ENCODE measurements at regions not wholly inside any gene's neighbourhood (a gene's known extent, or its start where the extent isn't known, plus 50 kb on each side); places are given as distances from the start of the nearest gene placed in this dataset.

DNA sequence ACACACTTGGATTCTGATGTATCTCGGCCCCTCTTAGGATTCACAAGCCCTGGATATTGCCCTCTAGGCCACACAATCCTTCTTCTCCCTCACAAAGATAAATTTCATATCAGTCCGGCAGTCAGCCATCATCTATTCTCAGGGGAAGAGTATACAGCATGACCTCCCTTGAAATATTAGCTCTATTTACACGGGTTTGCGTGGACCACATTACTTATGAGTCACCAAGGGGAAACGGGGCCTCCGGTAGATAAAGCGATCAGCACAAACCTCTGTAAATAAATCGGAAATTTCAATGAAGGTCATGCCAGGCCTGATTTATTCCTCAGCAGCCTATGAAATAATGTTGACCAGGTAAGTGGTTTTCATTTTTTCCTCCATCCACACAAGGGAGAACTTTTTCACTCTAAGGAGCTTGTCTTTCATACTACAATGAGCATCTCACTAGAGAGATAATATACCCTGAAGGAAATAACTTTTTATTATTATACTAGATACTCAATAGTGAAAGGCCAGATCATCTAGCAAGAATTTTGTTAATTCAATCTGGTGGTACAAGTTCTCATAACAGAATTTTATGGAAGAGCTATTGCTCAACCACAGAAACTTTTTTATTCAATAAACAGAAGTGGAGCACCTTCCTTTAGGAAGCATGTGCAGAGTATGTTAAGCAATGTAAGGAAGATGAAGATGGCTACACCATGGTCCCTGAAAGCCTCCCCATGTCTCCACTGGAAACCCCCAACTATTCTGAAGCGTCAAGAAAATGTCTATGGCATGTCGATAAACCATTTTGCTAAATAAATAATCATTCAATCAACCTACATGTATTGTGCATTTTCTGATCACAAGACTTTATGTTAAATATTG is 125.2 kb upstream of the PIK3C3 start:
- no peak for DNase-seq

DNA sequence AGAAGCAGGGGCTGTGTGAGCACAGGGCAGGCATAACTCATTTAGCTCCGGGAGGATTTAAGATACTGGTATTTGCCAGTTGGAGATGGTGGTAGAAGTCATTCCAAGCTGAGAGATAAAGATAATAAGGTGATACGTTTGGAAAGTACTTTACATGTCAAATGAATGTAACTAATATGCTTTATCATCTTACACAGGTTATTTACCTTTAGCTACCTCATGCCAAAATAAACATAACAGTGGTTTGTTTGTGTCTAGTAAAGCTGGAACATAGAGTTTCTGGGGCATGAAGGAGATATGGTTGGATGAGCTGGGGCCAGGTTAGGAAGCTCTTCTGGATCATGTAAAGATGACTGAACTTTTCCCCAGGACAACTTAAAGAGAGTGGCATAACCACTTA is 126.9 kb upstream of the PIK3C3 start:
- DNase-seq, result no peak

DNA sequence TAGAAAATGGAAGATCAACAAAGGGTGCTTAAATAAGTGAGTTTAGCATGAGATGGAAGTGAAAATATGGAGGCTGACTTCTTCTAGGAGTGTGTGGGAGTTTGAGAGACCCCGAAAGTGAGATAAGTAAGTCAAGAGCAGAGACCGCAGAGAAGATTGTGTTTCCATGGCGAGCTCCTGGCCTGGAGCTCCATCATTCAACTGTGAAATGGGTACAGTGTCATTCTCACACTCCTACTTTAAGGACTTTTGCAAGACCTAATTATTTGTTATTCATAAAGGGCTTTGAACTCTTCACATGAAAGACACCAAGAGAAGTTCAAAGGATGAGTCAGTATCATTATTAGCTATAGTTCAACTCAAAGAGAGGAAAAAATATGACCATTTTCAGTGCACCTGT is 134.2 kb upstream of the PIK3C3 start:
- no peak for DNase-seq

DNA sequence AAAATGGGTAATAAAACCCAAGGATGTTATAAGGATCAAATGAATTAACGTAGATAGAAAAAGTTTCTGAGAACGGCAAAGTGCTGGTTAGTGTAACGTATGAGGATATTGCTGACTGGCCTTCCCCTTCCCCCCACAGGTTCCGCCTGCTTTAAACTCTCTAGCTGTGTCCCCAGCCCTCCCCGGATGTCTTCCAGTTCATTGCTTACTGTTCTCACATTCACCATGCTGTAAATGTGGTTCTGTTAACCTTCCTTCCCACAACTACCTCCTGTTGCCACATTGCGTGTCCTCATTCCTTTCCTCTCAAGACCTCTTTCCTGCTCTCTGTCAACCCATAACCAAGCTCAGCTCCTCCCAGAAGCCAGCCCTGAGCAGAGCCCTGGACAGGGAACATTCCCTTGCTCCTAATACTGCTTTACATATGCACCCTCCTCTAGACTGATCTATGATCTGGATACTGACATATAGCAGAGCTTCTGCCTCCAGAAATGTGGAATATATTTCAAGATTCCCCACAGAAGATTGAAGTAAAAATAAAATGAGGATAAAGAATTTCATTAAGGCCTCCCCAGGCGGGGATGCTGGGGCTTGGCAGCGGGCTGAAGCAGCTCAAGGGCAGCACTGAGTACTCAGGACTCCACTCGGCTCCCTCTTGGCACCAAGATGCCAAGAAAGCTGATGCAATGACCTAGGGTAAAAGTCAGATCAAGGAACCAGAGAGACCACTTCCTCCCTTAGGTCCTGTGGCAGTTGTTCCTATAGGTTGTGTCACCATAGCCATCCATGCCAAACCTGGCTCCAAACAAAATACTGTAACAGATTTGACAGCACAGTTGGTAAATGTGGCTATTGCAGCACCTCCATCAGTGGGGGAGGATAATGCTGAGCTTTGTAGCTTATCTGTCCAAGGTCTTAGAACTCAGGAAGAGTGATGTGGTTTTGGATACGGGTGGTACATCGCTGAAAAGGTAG is 136.4 kb upstream of the PIK3C3 start:
- no peak for DNase-seq

DNA sequence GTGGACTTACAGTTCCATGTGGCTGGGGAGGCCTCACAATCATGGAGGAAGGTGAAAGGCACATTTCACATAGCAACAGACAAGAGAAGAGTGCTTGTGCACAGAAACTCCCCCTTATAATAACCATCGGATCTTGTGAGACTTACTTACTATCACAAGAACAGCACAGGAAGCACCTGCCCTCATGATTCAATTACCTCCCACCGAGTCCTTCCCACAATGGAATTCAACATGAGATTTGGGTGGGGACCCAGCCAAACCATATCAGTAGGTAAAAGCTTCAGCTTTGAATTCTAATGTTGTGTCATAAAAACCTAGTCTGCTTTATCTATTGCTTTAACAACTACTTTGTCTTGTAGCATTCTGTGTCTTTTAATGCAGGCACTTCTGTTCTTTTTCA is 140.4 kb upstream of the PIK3C3 start:
- DNase-seq, result no peak

DNA sequence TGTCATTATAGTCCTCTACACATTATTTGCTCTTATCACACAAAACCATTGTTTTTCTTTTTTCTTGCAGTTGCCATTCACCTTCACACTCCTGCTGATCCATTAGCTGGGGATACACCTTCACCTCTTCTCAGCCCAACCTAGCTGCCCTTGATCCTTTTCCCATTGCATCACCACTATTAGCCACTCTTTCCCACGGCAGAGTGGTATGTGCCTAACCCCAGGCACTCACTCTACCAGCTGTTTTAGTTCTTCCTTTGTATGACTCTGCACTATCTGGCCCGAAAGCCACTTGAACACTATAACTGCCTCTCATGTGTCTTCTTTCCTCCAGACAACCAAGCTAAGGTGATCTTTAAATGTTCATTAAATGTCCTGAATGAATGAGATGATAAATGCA is 145.4 kb upstream of the PIK3C3 start:
- DNase-seq, result no peak

DNA sequence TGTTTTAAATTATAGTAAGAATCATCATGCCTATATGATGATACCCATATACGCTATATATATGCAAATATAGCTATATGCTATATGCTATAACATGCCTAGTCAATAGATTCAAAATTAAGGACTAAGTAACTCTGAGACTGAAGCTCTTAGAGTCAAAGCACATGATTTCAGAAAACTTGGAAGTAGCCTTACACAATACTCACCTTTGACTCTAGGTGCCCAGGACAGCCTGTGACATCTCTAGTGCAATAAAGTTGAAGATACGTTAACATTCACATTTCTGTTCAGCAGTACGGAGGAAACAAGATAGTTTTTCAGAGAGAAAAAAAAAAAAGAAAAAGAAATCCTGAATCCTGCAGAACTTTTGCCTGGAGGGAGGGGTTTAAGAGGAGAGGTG is 149.7 kb upstream of the PIK3C3 start:
- DNase-seq, result no peak

DNA sequence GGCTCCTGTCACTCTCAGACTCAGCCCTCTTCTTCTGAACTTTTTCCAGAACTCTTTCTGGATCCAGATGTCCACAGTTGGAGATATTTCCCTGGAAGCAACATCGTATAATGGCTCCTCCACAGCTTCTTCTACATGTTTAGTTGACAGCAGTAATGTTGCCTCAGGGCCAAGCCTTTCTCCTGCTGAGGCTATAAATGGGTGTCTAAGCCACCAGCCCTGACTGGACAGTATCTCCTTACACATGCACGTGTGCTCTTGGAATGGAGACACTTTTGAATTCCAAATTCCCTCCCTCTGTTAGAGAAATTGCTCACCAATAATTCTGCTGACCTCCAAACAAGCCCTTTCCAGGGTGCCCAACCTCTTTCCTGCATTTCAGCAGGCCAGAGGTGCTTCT is 156.2 kb upstream of the PIK3C3 start:
- DNase-seq, result no peak

DNA sequence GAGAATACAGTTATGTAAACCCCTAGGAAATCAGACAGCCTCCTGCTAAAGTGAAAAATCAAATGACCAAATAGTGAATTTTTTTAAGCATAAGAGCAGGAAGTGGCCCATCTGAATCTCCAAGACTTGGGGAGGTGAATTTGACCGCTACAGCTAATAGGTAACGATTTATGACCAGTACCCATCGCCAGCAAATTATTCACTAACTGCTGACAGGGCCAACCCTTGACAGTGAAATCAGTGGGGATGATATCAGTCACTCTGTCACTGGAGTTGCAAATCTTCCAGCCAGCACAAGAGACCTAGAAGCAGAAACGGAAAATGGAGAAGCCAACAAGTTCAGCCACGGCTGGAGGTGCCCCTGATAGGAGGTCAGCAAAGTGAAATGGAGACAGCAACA is 164.3 kb upstream of the PIK3C3 start:
- DNase-seq, result no peak

DNA sequence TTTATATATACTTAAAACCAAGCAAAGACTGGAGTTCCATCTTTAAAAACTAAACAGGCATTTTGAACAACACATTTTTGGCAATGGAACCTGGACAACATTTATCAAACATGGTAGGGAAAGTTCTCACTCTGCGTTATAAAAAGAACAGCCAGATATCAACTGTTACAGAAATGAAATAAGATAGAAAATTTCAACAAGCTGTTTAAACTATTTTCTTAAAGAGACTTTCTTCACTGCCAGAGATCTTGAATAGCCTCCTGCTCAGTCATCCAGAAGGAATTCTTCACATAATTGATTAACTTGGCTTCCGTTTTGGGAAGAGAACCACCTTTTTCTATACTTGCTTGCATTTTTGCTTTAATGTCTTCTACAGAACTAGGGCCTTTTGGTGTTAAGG is 166.0 kb upstream of the PIK3C3 start:
- no peak for DNase-seq

DNA sequence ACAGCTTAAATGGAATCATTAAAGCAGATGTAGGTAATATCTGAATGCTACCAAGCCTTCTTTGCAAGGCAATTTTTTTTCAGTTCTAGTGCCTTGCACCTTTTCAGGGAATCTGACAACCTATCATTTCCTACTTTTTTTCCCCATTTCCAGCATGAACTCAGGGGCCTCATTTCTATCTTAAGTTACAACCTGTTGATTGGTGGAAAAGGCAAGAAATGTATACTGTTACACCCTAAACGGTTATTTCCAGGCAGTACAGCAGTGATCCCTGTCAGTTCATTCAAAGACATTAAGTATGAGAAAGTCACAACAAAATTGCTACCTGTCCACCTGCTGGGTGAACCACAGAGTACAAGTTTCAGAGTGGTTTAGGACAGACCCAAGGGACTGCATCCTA is 171.2 kb upstream of the PIK3C3 start:
- DNase-seq, result no peak

DNA sequence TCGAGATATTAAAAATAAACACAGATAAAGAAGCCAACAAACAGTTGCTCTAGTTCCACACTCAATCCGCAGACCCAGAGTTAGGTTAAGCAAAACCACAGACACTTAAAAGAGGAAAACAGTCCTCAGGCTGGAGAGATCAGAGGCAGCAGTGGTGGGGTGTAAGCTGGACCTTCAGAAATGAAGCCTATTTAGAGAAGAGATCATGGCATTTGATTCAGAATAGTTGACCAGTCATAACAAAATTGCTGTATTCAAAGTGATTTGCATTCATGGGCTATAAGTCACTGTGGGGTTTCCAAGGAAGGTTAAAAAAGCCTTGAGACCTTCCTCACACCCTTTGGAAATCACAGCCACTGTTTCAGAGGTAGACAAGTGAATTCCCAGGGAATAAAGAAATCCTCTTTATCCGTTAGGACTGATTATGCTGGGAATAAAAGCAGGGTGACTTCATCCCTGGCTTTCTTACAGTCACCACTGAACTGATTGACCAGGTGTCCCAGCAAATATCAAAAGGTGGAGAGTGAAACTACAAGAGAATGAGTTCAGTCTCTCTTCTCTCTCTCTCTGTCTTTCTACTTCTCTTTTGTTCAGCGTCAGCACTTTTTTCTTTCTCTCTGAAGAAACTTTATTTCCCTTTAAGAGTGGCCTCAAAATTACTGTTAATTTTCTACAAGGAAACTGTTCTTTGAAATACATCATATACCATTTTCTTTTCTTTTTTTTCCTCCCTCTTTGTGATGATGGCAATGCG is 171.8 kb upstream of the PIK3C3 start:
- DNase-seq, result no peak

DNA sequence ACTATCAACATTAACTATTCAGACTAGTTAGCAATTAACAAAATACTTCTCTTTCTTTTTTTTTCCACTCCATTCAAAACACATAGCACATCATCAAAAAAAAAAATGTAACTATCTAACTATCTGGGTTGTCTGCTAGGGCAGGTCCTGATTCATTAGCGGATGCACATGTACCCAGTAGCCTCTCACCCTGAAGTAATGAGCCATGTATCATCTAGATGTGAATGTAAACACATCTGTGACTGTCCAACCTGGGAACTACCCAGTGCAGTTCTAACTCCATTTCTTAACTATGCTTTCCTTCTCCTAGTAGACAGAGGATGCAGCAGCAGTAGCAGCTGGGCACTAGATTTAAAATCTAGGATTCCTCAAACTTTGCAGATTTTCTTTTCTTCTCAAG is 183.1 kb upstream of the PIK3C3 start:
- DNase-seq, result no peak

DNA sequence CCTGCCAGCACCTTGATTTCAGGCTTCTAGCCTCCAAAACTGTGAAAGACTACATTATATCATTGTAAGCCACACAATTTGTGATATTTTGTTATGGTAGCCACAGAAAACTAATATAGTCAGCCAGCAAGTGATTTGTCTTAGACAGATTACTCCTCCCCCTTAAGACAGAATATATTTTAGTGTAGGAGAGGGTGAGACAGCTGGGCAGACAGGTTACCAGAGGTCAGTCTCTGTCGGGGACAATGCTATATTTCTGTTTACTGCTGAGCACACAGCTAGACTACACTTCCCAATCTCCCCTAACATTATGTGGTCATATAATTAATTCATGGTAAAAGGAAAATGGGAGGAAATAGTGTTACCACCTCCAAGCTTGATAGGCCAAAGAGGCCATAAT is 185.8 kb upstream of the PIK3C3 start:
- DNase-seq, result no peak

DNA sequence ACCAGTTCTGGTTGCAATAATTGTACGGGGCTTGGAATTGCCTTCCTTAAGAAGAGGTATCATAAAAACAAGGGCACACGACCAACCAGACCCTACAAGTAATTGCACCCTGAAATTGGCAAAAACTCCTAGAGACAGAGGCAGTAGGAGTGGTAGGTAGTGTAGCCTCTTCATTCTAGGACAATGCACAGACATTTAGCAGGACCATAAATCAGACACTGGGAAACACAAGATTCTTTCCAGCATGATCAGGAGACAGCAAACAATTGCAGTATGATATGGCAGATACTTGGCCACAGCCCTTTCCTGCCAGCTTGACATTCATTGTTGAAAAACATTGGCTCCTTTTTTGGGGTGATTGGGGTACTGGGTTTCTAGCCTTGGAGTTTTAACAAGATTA is 186.6 kb upstream of the PIK3C3 start:
- no peak for DNase-seq

DNA sequence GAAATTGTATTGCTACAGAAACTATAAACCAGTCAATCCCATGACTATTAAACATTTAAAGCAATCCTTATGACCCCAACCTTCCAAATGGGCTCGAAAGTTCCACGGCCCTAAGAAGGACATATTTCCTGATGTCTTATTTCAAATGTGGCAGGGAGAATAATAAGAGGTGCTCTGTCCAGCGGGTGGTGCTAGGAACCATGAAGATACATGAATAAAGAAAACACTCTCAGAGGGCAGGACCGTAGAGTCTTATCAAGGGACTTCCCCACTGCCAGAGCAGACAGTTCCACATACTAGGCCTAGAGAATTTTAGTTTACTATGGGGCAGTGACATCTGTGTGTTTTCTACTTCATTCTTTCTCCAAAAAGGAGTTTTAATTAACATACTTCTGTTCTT is 187.1 kb upstream of the PIK3C3 start:
- peak; percentile 34 for DNase-seq

DNA sequence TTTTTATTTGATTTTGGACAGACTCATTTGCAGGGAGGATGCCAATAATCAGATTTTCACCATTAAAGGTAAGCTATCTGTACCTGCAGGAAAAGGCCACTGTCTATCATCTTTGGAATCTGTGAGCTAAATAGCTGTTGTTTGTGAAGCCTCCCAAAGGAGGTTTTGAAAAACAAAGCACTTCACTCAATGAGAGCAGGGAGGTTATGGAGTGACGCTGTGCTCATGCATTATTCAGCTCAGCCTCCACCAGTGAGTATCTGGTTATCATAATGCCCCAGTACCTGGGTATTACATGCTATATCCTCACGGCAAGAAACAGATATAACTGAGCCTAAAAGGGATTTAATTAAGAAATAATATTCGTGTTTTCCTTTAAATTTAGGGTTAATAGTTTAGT is 189.6 kb upstream of the PIK3C3 start:
- peak; percentile 76 for DNase-seq

DNA sequence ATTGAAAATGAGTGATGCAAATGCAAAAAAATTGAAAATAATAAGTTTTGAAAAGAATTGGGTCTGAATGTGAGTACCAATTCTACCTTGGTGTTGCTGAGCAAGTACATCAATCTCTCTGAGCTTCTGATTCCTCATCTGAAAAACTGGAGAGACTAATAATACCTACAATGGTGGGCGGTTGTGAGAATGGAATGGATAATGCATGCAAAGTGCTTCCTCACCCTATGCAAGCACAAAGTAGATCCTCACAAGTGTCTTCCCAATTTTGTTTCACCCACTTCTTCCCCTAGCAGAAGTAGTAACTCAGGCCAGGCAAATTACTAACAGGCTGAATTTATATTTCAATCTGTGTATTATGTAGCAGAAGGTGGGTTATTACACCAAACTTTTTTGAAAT is 191.7 kb upstream of the PIK3C3 start:
- no peak for DNase-seq

DNA sequence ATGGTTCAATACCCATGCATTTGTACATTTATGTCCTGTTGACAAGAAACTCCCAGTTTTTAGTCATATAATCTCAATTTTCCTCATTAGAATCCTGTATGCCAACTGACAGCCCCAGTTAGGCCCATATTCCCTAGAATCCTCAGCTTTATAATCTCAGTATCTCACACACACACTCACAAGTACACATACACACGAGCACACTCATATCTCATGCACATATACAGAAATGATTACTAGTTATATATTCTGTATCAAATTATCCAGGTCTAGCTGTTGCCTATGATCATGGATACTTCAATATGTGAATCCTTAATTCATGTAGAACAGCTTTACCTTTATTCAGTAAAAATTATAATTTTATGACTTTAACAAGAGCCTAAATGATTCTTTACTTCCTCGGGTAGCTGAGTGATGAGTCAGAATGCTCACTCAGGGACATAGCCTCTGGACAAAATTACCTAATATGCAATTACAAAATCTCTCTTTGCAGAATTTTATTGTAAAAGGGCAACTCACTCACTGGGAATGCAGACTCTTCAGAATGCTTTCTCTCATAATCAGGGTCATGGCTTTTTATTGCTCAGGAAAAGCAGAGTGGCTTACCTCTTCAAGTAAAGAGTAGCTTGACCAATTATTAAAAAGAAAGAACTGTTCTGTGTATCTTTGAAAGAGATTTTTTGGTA is 193.6 kb upstream of the PIK3C3 start:
- DNase-seq, result no peak

DNA sequence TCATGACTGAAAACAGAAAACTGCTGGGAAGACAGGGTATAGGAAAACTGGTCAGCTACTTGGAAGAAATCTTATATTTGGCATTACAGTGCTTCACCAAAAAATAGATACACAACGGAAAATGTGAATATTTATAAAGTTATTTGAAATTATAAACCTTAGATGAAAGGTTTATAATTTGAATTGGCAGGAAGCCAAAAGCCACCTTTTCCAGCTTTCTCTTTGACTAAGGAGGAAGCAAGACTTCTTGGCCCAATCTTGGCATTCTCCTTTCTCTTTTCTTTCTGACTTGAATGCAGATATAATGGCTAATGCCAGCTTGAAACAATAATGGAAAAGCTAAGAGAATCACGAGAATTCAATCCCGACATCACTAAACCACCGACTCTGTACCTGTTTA is 196.5 kb upstream of the PIK3C3 start:
- no peak for DNase-seq

DNA sequence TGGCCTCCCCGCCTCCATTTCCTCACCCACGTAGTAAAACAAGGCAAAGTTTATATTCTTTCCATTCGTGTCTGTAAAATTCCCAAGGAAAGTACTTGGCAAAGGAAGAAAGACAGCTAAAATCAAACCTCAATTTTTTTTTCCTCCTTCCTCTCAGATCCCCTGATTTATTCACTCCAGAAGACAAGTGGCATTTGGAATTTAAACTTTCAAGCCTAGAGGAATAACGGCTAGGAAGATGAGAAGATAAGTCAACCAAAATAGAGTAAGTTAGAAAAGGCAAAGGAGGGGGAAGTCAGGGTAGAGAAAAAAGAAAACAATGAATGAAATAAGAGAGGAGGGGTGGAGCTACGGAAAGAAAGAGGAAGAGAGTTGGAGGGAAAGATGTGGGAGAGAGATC is 198.9 kb upstream of the PIK3C3 start:
- no peak for DNase-seq

DNA sequence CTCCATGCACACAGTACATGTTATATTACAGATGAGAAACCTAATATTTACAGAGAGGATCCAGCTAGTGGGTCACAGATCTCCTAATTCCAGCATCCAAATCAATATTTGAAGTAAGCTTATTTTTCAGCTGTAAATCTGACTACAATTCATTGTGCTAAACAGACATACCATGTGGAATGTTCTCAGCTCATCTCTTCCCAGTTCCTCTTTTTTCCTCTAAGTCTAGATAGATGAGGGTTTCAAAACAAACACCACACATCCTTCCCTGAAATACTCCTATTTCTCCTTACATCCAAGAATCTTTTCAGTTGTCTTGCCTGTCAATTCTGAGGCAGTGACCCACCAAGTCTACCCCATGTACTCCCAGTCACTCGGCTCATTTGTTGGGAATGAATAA is 200.7 kb upstream of the PIK3C3 start:
- DNase-seq, result no peak

DNA sequence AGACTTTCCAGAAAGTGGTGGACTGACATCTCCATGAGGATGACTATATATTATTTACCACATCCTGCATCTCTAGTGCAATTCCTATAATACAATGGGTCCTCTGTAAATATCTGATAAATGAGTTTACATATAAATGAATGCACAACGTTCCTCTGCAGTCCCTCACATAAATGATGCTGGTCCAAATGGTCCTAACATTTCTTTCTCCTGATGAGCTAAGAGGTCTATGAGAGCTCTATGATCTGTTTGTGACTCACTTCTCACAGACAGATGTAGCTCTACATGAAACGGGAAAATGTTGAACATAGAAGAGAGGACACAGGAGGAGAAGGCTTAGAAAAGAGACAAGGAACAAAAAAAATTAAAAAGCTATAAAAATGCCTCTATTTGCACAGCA is 201.2 kb upstream of the PIK3C3 start:
- DNase-seq, result no peak
